Suprapubic skin (tissue), 4 donors: ENCODE measurements at regions not wholly inside any gene's neighbourhood (a gene's known extent, or its start where the extent isn't known, plus 50 kb on each side); places are given as distances from the start of the nearest gene placed in this dataset.
"Not testable (repeated sequence)": the region's sequence is repeated elsewhere in the genome, so short reads cannot be mapped to it uniquely, and the experiment has no call there.

Experiments
- DNase-seq, 2 donors: peaks; one replicate each; pipeline ENCODE4 v3.0.0-alpha.2; 2019; ENCODE audit warnings: low spot score in 2 of 2
- H3K27ac ChIP-seq: fragments of 200-600 bp; sonication (generic); one replicate; pipeline ENCODE4 v1.5.1; 2019
- H3K27me3 ChIP-seq: fragments of 200-600 bp; sonication (generic); one replicate; pipeline ENCODE4 v1.5.1; 2019
- H3K36me3 ChIP-seq: fragments of 200-600 bp; sonication (generic); one replicate; pipeline ENCODE4 v1.5.1; 2019
- H3K4me1 ChIP-seq: fragments of 200-600 bp; sonication (generic); one replicate; pipeline ENCODE4 v1.5.1; 2019
- H3K4me3 ChIP-seq: fragments of 200-600 bp; sonication (generic); one replicate; pipeline ENCODE4 v1.5.1; 2019; ENCODE audit warnings: mild to moderate bottlenecking
- H3K9me3 ChIP-seq: fragments of 200-600 bp; sonication (generic); one replicate; pipeline ENCODE4 v1.5.1; 2019
- CTCF ChIP-seq, 2 donors: fragments of 200-600 bp in 1 of 2; fragments of 450-650 bp in 1 of 2; sonication (generic) in 1 of 2; IDR thresholded peaks; one replicate each; pipeline ENCODE4 v1.5.1; 2016 to 2019; ENCODE audit warnings: antibody characterized with exemption in 2 of 2, mild to moderate bottlenecking in 1 of 2, moderate library complexity in 1 of 2
- EP300 ChIP-seq: sonication (generic); formaldehyde crosslinking; IDR thresholded peaks from one replicate; pipeline ENCODE4 v1.6.1; 2017; ENCODE audit warnings: antibody characterized with exemption
- POLR2A ChIP-seq, 2 donors: fragments of 450-650 bp; IDR thresholded peaks; one replicate each; pipeline ENCODE4 v1.6.1; 2017; ENCODE audit warnings: antibody characterized with exemption in 2 of 2, mild to moderate bottlenecking in 2 of 2, moderate library complexity in 2 of 2
- POLR2AphosphoS5 ChIP-seq, 3 donors: sonication (generic); formaldehyde crosslinking; IDR thresholded peaks; one replicate each; pipeline ENCODE4 v1.6.1; 2017; ENCODE audit warnings: antibody characterized with exemption in 3 of 3
- WGBS: methylation state at CpG from one replicate; pipeline ENCODE4 v1.1.5; 2018; 5-methylcytosine and 5-hydroxymethylcytosine counted together

GRCh38 chr1:69109277-69109676 lies 458.4 kb upstream of the LRRC7 start:
- no peaks in the 10 kb centered on the region for H3K9me3 ChIP-seq
- no peaks in the 10 kb centered on the region for H3K36me3 ChIP-seq
- H3K27ac ChIP-seq = no peak overlapping the region
- no peaks in the 10 kb centered on the region for H3K27me3 ChIP-seq
- no peak for DNase-seq
- TF ChIP-seq POLR2AphosphoS5 (IDR thresholded peaks at IDR 0.05) (no peak), POLR2A (IDR thresholded peaks at IDR 0.05) (no peak), CTCF (IDR thresholded peaks at IDR 0.05) (no peak), EP300 (no peak)
- WGBS = 74% methylated on average over 4 of the region's 4 CpGs
- no peak overlapping the region for H3K4me3 ChIP-seq
- no peaks in the 10 kb centered on the region for H3K4me1 ChIP-seq

GRCh38 chr1:69110851-69111250 lies 456.9 kb upstream of the LRRC7 start:
- TF ChIP-seq POLR2A (IDR thresholded peaks at IDR 0.05) (no peak), POLR2AphosphoS5 (IDR thresholded peaks at IDR 0.05) (no peak), EP300 (no peak), CTCF (IDR thresholded peaks at IDR 0.05) (no peak)
- Histone ChIP-seq H3K36me3 (no peaks in the 10 kb centered on the region), H3K27ac (no peak overlapping the region), H3K9me3 (no peaks in the 10 kb centered on the region), H3K27me3 (no peaks in the 10 kb centered on the region), H3K4me1 (no peaks in the 10 kb centered on the region), H3K4me3 (no peak overlapping the region)
- no peak for DNase-seq
- 76% methylated on average over 1 of the region's 1 CpG for WGBS

- H3K4me3 ChIP-seq, H3K4me1 ChIP-seq, DNase-seq, H3K27me3 ChIP-seq, H3K27ac ChIP-seq, H3K9me3 ChIP-seq, H3K36me3 ChIP-seq: not testable (repeated sequence)
- 89% methylated on average over 24 of the region's 24 CpGs for WGBS
Measured at GRCh38 chr1:69120126-69120741, 447.5 kb upstream of the LRRC7 start.

- Histone ChIP-seq H3K27me3 (no peaks in the 10 kb centered on the region), H3K9me3 (no peaks in the 10 kb centered on the region), H3K4me3 (no peak overlapping the region), H3K4me1 (no peaks in the 10 kb centered on the region), H3K36me3 (no peaks in the 10 kb centered on the region), H3K27ac (no peak overlapping the region)
- TF ChIP-seq POLR2AphosphoS5 (IDR thresholded peaks at IDR 0.05) (no peak), EP300 (no peak), CTCF (IDR thresholded peaks at IDR 0.05) (no peak), POLR2A (IDR thresholded peaks at IDR 0.05) (no peak)
- DNase-seq = no peak
- 81% methylated on average over 3 of the region's 3 CpGs for WGBS
Measured at GRCh38 chr1:69120817-69121216, 446.9 kb upstream of the LRRC7 start.

GRCh38 chr1:69121723-69122122 lies 446.0 kb upstream of the LRRC7 start:
- WGBS = 29% methylated on average over 1 of the region's 1 CpG
- no peak for TF ChIP-seq EP300
- TF ChIP-seq POLR2AphosphoS5 (IDR thresholded peaks at IDR 0.05) = no peak
- TF ChIP-seq CTCF (IDR thresholded peaks at IDR 0.05) = no peak
- TF ChIP-seq POLR2A (IDR thresholded peaks at IDR 0.05) = no peak
- no peak for DNase-seq

GRCh38 chr1:69122373-69122772 lies 445.3 kb upstream of the LRRC7 start:
- no peak for DNase-seq
- Histone ChIP-seq H3K4me3 (no peak overlapping the region), H3K27me3 (no peaks in the 10 kb centered on the region), H3K4me1 (no peaks in the 10 kb centered on the region), H3K9me3 (no peaks in the 10 kb centered on the region), H3K27ac (no peak overlapping the region), H3K36me3 (no peaks in the 10 kb centered on the region)
- TF ChIP-seq EP300 (no peak), CTCF (IDR thresholded peaks at IDR 0.05) (no peak), POLR2AphosphoS5 (IDR thresholded peaks at IDR 0.05) (no peak), POLR2A (IDR thresholded peaks at IDR 0.05) (no peak)
- WGBS = 65% methylated on average over 2 of the region's 2 CpGs

More at GRCh38 chr1:69121723-69122122, 446.0 kb upstream of the LRRC7 start:
- no peak overlapping the region for H3K4me3 ChIP-seq
- H3K27ac ChIP-seq = no peak overlapping the region
- no peaks in the 10 kb centered on the region for H3K27me3 ChIP-seq
- H3K36me3 ChIP-seq = no peaks in the 10 kb centered on the region
- no peaks in the 10 kb centered on the region for H3K4me1 ChIP-seq
- H3K9me3 ChIP-seq = no peaks in the 10 kb centered on the region
